ENCODE measurements at regions not wholly inside any gene's neighbourhood (a gene's known extent, or its start where the extent isn't known, plus 50 kb on each side); places are given as distances from the start of the nearest gene placed in this dataset.

GRCh38 chr12:42643881-42644579 is 54.5 kb upstream of the PRICKLE1 start:
- TF ChIP-seq CTCF (IDR thresholded peaks at IDR 0.05) (no peak), POLR2A (IDR thresholded peaks at IDR 0.05) (no peak)
